ENCODE measurements at regions not wholly inside any gene's neighbourhood (a gene's known extent, or its start where the extent isn't known, plus 50 kb on each side); places are given as distances from the start of the nearest gene placed in this dataset.

- H3K36me3 Mint-ChIP-seq = no peaks in the 10 kb centered on the region
- H3K4me3 Mint-ChIP-seq = no peak overlapping the region
- Histone ChIP-seq H3K9me3 (ENCODE audit: control insufficient read depth in 1 of 2, low read length in 2 of 2) (no peaks in the 10 kb centered on the region), H3K27me3 (ENCODE audit: insufficient read depth, low read length) (no peaks in the 10 kb centered on the region), H3K36me3 (ENCODE audit: insufficient read depth, low read length) (no peaks in the 10 kb centered on the region), H3K4me3 (ENCODE audit: low read length in 2 of 2) (no peak overlapping the region), H3K27ac (ENCODE audit: low read depth, low read length) (no peak overlapping the region), H3K4me1 (ENCODE audit: insufficient read depth, low read length) (no peaks in the 10 kb centered on the region)
- no peaks in the 10 kb centered on the region for H3K4me1 Mint-ChIP-seq
- CTCF ChIA-PET (ENCODE audit: partially characterized antibody) = no interaction called here
- POLR2A ChIA-PET (ENCODE audit: partially characterized antibody) = no interaction called here
- intact Hi-C loops (cut with micrococcal nuclease) = no loop called here
- H3K27ac Mint-ChIP-seq = no peak overlapping the region
- no peak for DNase-seq
- no peaks in the 10 kb centered on the region for H3K27me3 Mint-ChIP-seq
- peaks cover 6 to 25% (median 11%) of the 10 kb centered on the region in 8 donors for H3K9me3 Mint-ChIP-seq
Measured at GRCh38 chr7:69049326-69049725, 548.9 kb upstream of the AUTS2 start.

GRCh38 chr7:69052447-69052846 lies 545.8 kb upstream of the AUTS2 start:
- Mint-ChIP-seq H3K36me3 (no peaks in the 10 kb centered on the region), H3K27me3 (no peaks in the 10 kb centered on the region), H3K9me3 (peaks cover 4 to 17% (median 9%) of the 10 kb centered on the region in 8 donors), H3K4me3 (no peak overlapping the region), H3K4me1 (no peaks in the 10 kb centered on the region), H3K27ac (no peak overlapping the region)
- H3K27me3 ChIP-seq (ENCODE audit: insufficient read depth, low read length) = no peaks in the 10 kb centered on the region
- POLR2A ChIA-PET (ENCODE audit: partially characterized antibody) = no interaction called here
- CTCF ChIA-PET (ENCODE audit: partially characterized antibody) = no interaction called here
- DNase-seq = no peak
- no peaks in the 10 kb centered on the region for H3K9me3 ChIP-seq (ENCODE audit: control insufficient read depth in 1 of 2, low read length in 2 of 2)
- no peaks in the 10 kb centered on the region for H3K36me3 ChIP-seq (ENCODE audit: insufficient read depth, low read length)
- no peak overlapping the region for H3K27ac ChIP-seq (ENCODE audit: low read depth, low read length)
- H3K4me1 ChIP-seq (ENCODE audit: insufficient read depth, low read length) = no peaks in the 10 kb centered on the region
- no peak overlapping the region for H3K4me3 ChIP-seq (ENCODE audit: low read length in 2 of 2)
- intact Hi-C loops (cut with micrococcal nuclease) = no loop called here

- no peak overlapping the region for H3K4me3 ChIP-seq (ENCODE audit: low read length in 2 of 2)
- Mint-ChIP-seq H3K36me3 (no peaks in the 10 kb centered on the region), H3K27ac (no peak overlapping the region), H3K9me3 (peaks cover 0 to 20% (median 9%) of the 10 kb centered on the region in 8 donors), H3K4me1 (no peaks in the 10 kb centered on the region), H3K4me3 (no peak overlapping the region), H3K27me3 (no peaks in the 10 kb centered on the region)
- DNase-seq = no peak
- H3K4me1 ChIP-seq (ENCODE audit: insufficient read depth, low read length) = no peaks in the 10 kb centered on the region
- intact Hi-C loops (cut with micrococcal nuclease) = no loop called here
- no peaks in the 10 kb centered on the region for H3K36me3 ChIP-seq (ENCODE audit: insufficient read depth, low read length)
- no peaks in the 10 kb centered on the region for H3K9me3 ChIP-seq (ENCODE audit: control insufficient read depth in 1 of 2, low read length in 2 of 2)
- ChIA-PET CTCF (ENCODE audit: partially characterized antibody) (no interaction called here), POLR2A (ENCODE audit: partially characterized antibody) (no interaction called here)
- H3K27ac ChIP-seq (ENCODE audit: low read depth, low read length) = no peak overlapping the region
- no peaks in the 10 kb centered on the region for H3K27me3 ChIP-seq (ENCODE audit: insufficient read depth, low read length)
Measured at GRCh38 chr7:69060516-69060915, 537.8 kb upstream of the AUTS2 start.

GRCh38 chr7:69062020-69062765 lies 536.1 kb upstream of the AUTS2 start:
- ChIA-PET POLR2A (ENCODE audit: partially characterized antibody) (no interaction called here), CTCF (ENCODE audit: partially characterized antibody) (no interaction called here)
- Mint-ChIP-seq H3K4me3 (no peak overlapping the region), H3K9me3 (peaks cover 0 to 20% (median 15%) of the 10 kb centered on the region in 8 donors), H3K27me3 (no peaks in the 10 kb centered on the region), H3K36me3 (no peaks in the 10 kb centered on the region), H3K27ac (no peak overlapping the region), H3K4me1 (no peaks in the 10 kb centered on the region)
- H3K27me3 ChIP-seq (ENCODE audit: insufficient read depth, low read length) = no peaks in the 10 kb centered on the region
- intact Hi-C loops (cut with micrococcal nuclease) = no loop called here
- H3K9me3 ChIP-seq (ENCODE audit: control insufficient read depth in 1 of 2, low read length in 2 of 2) = no peaks in the 10 kb centered on the region
- no peak overlapping the region for H3K27ac ChIP-seq (ENCODE audit: low read depth, low read length)
- H3K36me3 ChIP-seq (ENCODE audit: insufficient read depth, low read length) = no peaks in the 10 kb centered on the region
- no peaks in the 10 kb centered on the region for H3K4me1 ChIP-seq (ENCODE audit: insufficient read depth, low read length)
- no peak overlapping the region for H3K4me3 ChIP-seq (ENCODE audit: low read length in 2 of 2)
- DNase-seq = no peak

- no peak overlapping the region for H3K4me3 ChIP-seq (ENCODE audit: low read length in 2 of 2)
- H3K27ac ChIP-seq (ENCODE audit: low read depth, low read length) = no peak overlapping the region
- POLR2A ChIA-PET (ENCODE audit: partially characterized antibody) = no interaction called here
- H3K36me3 ChIP-seq (ENCODE audit: insufficient read depth, low read length) = no peaks in the 10 kb centered on the region
- H3K27me3 ChIP-seq (ENCODE audit: insufficient read depth, low read length) = no peaks in the 10 kb centered on the region
- Mint-ChIP-seq H3K27ac (no peak overlapping the region), H3K36me3 (no peaks in the 10 kb centered on the region), H3K27me3 (no peaks in the 10 kb centered on the region), H3K4me3 (no peak overlapping the region), H3K4me1 (no peaks in the 10 kb centered on the region), H3K9me3 (peaks cover 3 to 17% (median 9%) of the 10 kb centered on the region in 8 donors)
- no peaks in the 10 kb centered on the region for H3K4me1 ChIP-seq (ENCODE audit: insufficient read depth, low read length)
- H3K9me3 ChIP-seq (ENCODE audit: control insufficient read depth in 1 of 2, low read length in 2 of 2) = peaks cover 0 to 5% of the 10 kb centered on the region in 2 donors
- intact Hi-C loops (cut with micrococcal nuclease) = no loop called here
- DNase-seq = no peak
- CTCF ChIA-PET (ENCODE audit: partially characterized antibody) = no interaction called here
Measured at GRCh38 chr7:69067397-69067796, 530.9 kb upstream of the AUTS2 start.

- Mint-ChIP-seq H3K9me3 (peaks cover 7 to 29% (median 13%) of the 10 kb centered on the region in 8 donors), H3K36me3 (no peaks in the 10 kb centered on the region), H3K4me1 (no peaks in the 10 kb centered on the region), H3K27ac (no peak overlapping the region), H3K4me3 (no peak overlapping the region), H3K27me3 (no peaks in the 10 kb centered on the region)
- H3K4me3 ChIP-seq (ENCODE audit: low read length in 2 of 2) = no peak overlapping the region
- no peaks in the 10 kb centered on the region for H3K4me1 ChIP-seq (ENCODE audit: insufficient read depth, low read length)
- intact Hi-C loops (cut with micrococcal nuclease) = no loop called here
- H3K36me3 ChIP-seq (ENCODE audit: insufficient read depth, low read length) = no peaks in the 10 kb centered on the region
- POLR2A ChIA-PET (ENCODE audit: partially characterized antibody) = no interaction called here
- no peak for DNase-seq
- H3K27ac ChIP-seq (ENCODE audit: low read depth, low read length) = no peak overlapping the region
- no peaks in the 10 kb centered on the region for H3K27me3 ChIP-seq (ENCODE audit: insufficient read depth, low read length)
- CTCF ChIA-PET (ENCODE audit: partially characterized antibody) = no interaction called here
- H3K9me3 ChIP-seq (ENCODE audit: control insufficient read depth in 1 of 2, low read length in 2 of 2) = peaks cover 0 to 5% of the 10 kb centered on the region in 2 donors
Measured at GRCh38 chr7:69070476-69070875, 527.8 kb upstream of the AUTS2 start.

GRCh38 chr7:69076566-69076965 lies 521.7 kb upstream of the AUTS2 start:
- H3K27ac ChIP-seq (ENCODE audit: low read depth, low read length) = no peak overlapping the region
- H3K27me3 ChIP-seq (ENCODE audit: insufficient read depth, low read length) = no peaks in the 10 kb centered on the region
- H3K36me3 Mint-ChIP-seq = no peaks in the 10 kb centered on the region
- H3K27ac Mint-ChIP-seq = no peak overlapping the region
- no peaks in the 10 kb centered on the region for H3K27me3 Mint-ChIP-seq
- CTCF ChIA-PET (ENCODE audit: partially characterized antibody) = no interaction called here
- no peaks in the 10 kb centered on the region for H3K4me1 ChIP-seq (ENCODE audit: insufficient read depth, low read length)
- peaks cover 2 to 27% (median 5%) of the 10 kb centered on the region in 8 donors for H3K9me3 Mint-ChIP-seq
- POLR2A ChIA-PET (ENCODE audit: partially characterized antibody) = no interaction called here
- intact Hi-C loops (cut with micrococcal nuclease) = no loop called here
- H3K9me3 ChIP-seq (ENCODE audit: control insufficient read depth in 1 of 2, low read length in 2 of 2) = no peaks in the 10 kb centered on the region
- no peak for DNase-seq
- H3K36me3 ChIP-seq (ENCODE audit: insufficient read depth, low read length) = no peaks in the 10 kb centered on the region
- H3K4me1 Mint-ChIP-seq = no peaks in the 10 kb centered on the region
- H3K4me3 ChIP-seq (ENCODE audit: low read length in 2 of 2) = no peak overlapping the region
- H3K4me3 Mint-ChIP-seq = no peak overlapping the region
